ENCODE measurements at regions not wholly inside any gene's neighbourhood (a gene's known extent, or its start where the extent isn't known, plus 50 kb on each side); places are given as distances from the start of the nearest gene placed in this dataset.

GRCh38 chr5:8590959-8591358 is 722.0 kb downstream of the MTRR start:
- TF ChIP-seq CTCF (IDR thresholded peaks at IDR 0.05), result no peak
- no peak for TF ChIP-seq POLR2A (IDR thresholded peaks at IDR 0.05)

Measured in lower leg skin (tissue), 3 donors.